ENCODE measurements at regions not wholly inside any gene's neighbourhood (a gene's known extent, or its start where the extent isn't known, plus 50 kb on each side); places are given as distances from the start of the nearest gene placed in this dataset.

DNA sequence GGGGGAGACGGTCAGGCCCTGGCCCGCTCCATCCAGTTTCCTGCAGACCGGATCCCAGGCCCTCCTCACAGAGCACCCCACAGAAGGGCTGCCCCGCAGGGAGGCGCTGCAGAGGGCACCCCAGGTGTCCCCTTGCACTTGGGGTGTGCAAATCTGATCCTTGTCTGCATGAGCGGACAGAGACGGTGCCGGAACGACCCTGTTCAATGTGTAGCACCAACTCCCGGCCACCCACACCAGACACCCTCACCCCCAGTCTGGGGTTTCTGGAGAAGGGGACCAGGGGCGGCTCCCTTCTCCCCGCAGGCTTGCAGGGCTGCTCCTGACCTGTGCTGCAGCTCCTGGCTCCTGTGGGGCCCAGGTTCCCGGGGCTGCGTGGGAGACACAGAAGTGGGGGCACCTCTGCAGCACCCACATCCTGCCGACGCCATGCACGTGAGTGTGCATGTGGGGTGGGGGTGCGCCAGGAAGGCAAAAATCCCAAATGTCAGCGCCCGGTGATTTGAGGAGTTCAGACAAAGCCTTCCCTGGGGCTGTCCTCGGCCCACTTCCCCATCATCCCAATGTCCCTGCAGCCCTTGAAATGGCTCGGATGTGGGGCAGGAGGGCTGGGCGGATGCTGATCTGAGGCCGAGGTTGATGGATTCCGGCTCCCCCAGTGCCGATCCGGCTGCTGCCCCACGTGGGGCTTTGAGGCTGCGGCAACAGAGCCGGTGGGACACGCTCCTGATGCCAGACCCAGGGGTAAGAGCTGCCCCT is 85.3 kb upstream of the BHLHE23 start:
- H3K9me1 ChIP-seq (ENCODE audit: control insufficient read depth, insufficient read depth, low read length), result no peaks in the 10 kb centered on the region
- DNase-seq (ENCODE audit: extremely low read depth in 1 of 4, low spot score in 3 of 4), result no peak
- H2AFZ ChIP-seq (ENCODE audit: low read depth, low read length), result no peak overlapping the region
- no peak overlapping the region for H3K27ac ChIP-seq (ENCODE audit: extremely low read depth, low read depth, low read length)
- H3K4me1 ChIP-seq (replicated peaks in 1 of 2; ENCODE audit: control insufficient read depth in 2 of 2, insufficient read depth in 2 of 2, low read length in 2 of 2), result peaks cover 0 to 9% of the 10 kb centered on the region in 2 experiments; a peak in 1 of 5 replicates
- BruUV-seq (replicated peaks), result no TSS peak
- intact Hi-C loops (cut with micrococcal nuclease) (no loop called here), in situ Hi-C loops (cut with MboI) (no loop called here)
- no peak for FAIRE-seq
- ATAC-seq, result no peak
- 3% methylated on average over 24 of the region's 31 CpGs for WGBS (ENCODE audit: insufficient coverage, low coverage, missing lambda C conversion rate)
- TF ChIP-seq NFE2L1 (tag; IDR thresholded peaks at IDR 0.05; ENCODE audit: borderline replicate concordance, low read depth) (no peak), ZNF24 (IDR thresholded peaks at IDR 0.05) (no peak), BHLHE40 (IDR thresholded peaks at IDR 0.05; ENCODE audit: low read length) (no peak), ZBTB1 (CRISPR knock-in tag; IDR thresholded peaks at IDR 0.05; ENCODE audit: borderline replicate concordance, low read depth) (no peak), HDAC6 (IDR thresholded peaks at IDR 0.05; ENCODE audit: low read depth, low read length) (no peak), YY1 (IDR thresholded peaks at IDR 0.05; ENCODE audit: borderline replicate concordance in 1 of 3, control insufficient read depth in 1 of 3, extremely low read depth in 1 of 3, insufficient read depth in 3 of 3, insufficient read length in 1 of 3, insufficient replicate concordance in 2 of 3, low read depth in 1 of 3, low read length in 2 of 3) (no peak), SRSF7 (optimal IDR thresholded peaks at IDR 0.05; ENCODE audit: low read depth, low read length) (no peak), CTBP1 (IDR thresholded peaks at IDR 0.05; ENCODE audit: borderline replicate concordance) (no peak), RBM39 (optimal IDR thresholded peaks at IDR 0.05; ENCODE audit: low read depth, low read length) (no peak), TRIM25 (IDR thresholded peaks at IDR 0.05; ENCODE audit: borderline replicate concordance) (no peak)
- TF ChIP-seq, protein P1, sequence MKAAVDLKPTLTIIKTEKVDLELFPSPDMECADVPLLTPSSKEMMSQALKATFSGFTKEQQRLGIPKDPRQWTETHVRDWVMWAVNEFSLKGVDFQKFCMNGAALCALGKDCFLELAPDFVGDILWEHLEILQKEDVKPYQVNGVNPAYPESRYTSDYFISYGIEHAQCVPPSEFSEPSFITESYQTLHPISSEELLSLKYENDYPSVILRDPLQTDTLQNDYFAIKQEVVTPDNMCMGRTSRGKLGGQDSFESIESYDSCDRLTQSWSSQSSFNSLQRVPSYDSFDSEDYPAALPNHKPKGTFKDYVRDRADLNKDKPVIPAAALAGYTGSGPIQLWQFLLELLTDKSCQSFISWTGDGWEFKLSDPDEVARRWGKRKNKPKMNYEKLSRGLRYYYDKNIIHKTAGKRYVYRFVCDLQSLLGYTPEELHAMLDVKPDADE (conservative IDR thresholded peaks at IDR 0.05; ENCODE audit: control insufficient read depth, low read depth, low read length), result no peak
- no peak overlapping the region for H3K4me3 ChIP-seq
- peaks cover 60 to 95% of the 10 kb centered on the region in 2 experiments for H3K27me3 ChIP-seq (ENCODE audit: control insufficient read depth in 2 of 2, insufficient read depth in 2 of 2, low read length in 2 of 2)
- POLR2A ChIA-PET, result interaction anchor here (1.9 kb wide), 1 partner anchor 10 kb away, joined by 7 read pairs; no protein-coding TSS in a partner anchor
- no peaks in the 10 kb centered on the region for H3K79me2 ChIP-seq (ENCODE audit: control insufficient read depth, insufficient read depth, low read length)
- CTCF ChIA-PET (ENCODE audit: low intra/inter-chr PET ratio), result no interaction called here
- no peak overlapping the region for H3K4me2 ChIP-seq (ENCODE audit: insufficient read depth, low read length)
- no peaks in the 10 kb centered on the region for H3K9me3 ChIP-seq (replicated peaks; ENCODE audit: control insufficient read depth, insufficient read depth, low read depth, low read length)
- no peaks in the 10 kb centered on the region for H3K36me3 ChIP-seq (ENCODE audit: control insufficient read depth, insufficient read depth, low read length)
- peaks cover 10% of the 10 kb centered on the region for H4K20me1 ChIP-seq (replicated peaks; ENCODE audit: control insufficient read depth, insufficient read depth, low read length)
- H3K9ac ChIP-seq (ENCODE audit: insufficient read depth in 1 of 2, low read depth in 2 of 2, low read length in 2 of 2), result no peak overlapping the region

Data from K562 (cell line).